A549 (cell line): ENCODE measurements at regions not wholly inside any gene's neighbourhood (a gene's known extent, or its start where the extent isn't known, plus 50 kb on each side); places are given as distances from the start of the nearest gene placed in this dataset.

Source experiments
- CEBPB ChIP-seq, 2 experiments: fragments of >200 bp in 1 of 2; sonication (Bioruptor Twin) in 1 of 2; formaldehyde crosslinking in 1 of 2; IDR thresholded peaks; 2 replicates each; pipeline ENCODE4 v1.6.1; 2012 to 2016
- CTCF ChIP-seq: fragments of >200 bp; sonication (Bioruptor Twin); formaldehyde crosslinking; IDR thresholded peaks from 3 replicates; pipeline ENCODE4 v1.5.1; 2016
- POLR2A ChIP-seq: IDR thresholded peaks from 2 replicates; pipeline ENCODE4 v1.6.1; 2012; ENCODE audit warnings: mild to moderate bottlenecking, low read length
- REST ChIP-seq: fragments of 200-600 bp; sonication (generic); IDR thresholded peaks from 2 replicates; pipeline ENCODE4 v1.6.1; 2016; ENCODE audit warnings: antibody characterized with exemption, mild to moderate bottlenecking, moderate library complexity
- RNF2 ChIP-seq: fragments of 200-600 bp; sonication (generic); IDR thresholded peaks from 2 replicates; pipeline ENCODE4 v1.6.1; 2016; ENCODE audit warnings: low read depth, mild to moderate bottlenecking, antibody characterized with exemption, moderate library complexity, borderline replicate concordance
- USF2 ChIP-seq: fragments of 450-650 bp; IDR thresholded peaks from 2 replicates; pipeline ENCODE4 v1.6.1; 2014; ENCODE audit warnings: antibody characterized with exemption
- ZSCAN20 ChIP-seq: fragments of 250-450 bp; sonication (Bioruptor Pico); IDR thresholded peaks from 2 replicates; pipeline ENCODE4 v1.8.0; 2022; ENCODE audit warnings: mild to moderate bottlenecking, moderate library complexity

- TF ChIP-seq CTCF: no peak
- no peak for TF ChIP-seq REST
- no peak for TF ChIP-seq USF2
- no peak for TF ChIP-seq POLR2A
- TF ChIP-seq CEBPB (IDR thresholded peaks at IDR 0.05): no peak
- no peak for TF ChIP-seq RNF2
- no peak for TF ChIP-seq ZSCAN20 (CRISPR knock-in tag)
Observed at GRCh38 chr4:124123721-124124120, 588.8 kb downstream of the ANKRD50 start.
